Glutamatergic neuron (in vitro differentiated cells): ENCODE measurements at regions not wholly inside any gene's neighbourhood (a gene's known extent, or its start where the extent isn't known, plus 50 kb on each side); places are given as distances from the start of the nearest gene placed in this dataset.

ENCODE experiments used
- DNase-seq: peaks from one replicate; pipeline ENCODE4 v3.0.0; 2022
- H3K27ac Mint-ChIP-seq: one replicate; pipeline ENCODE4 v1.8.0; 2020; ENCODE audit warnings: mild to moderate bottlenecking, mixed read lengths, inconsistent platforms; ENCODE audit not compliant: unreplicated experiment
- H3K27me3 Mint-ChIP-seq: one replicate; pipeline ENCODE4 v1.8.0; 2020; ENCODE audit warnings: mild to moderate bottlenecking, moderate library complexity, mixed read lengths, inconsistent platforms; ENCODE audit not compliant: unreplicated experiment
- H3K36me3 Mint-ChIP-seq: one replicate; pipeline ENCODE4 v1.8.0; 2020; ENCODE audit warnings: mild to moderate bottlenecking, mixed read lengths, inconsistent platforms; ENCODE audit not compliant: unreplicated experiment
- H3K4me1 Mint-ChIP-seq: one replicate; pipeline ENCODE4 v1.8.0; 2020; ENCODE audit warnings: mild to moderate bottlenecking, low read depth, mixed read lengths, inconsistent platforms; ENCODE audit not compliant: unreplicated experiment
- H3K4me3 Mint-ChIP-seq: one replicate; pipeline ENCODE4 v1.8.0; 2020; ENCODE audit warnings: mild to moderate bottlenecking, mixed read lengths, inconsistent platforms; ENCODE audit not compliant: unreplicated experiment
- H3K9me3 Mint-ChIP-seq: one replicate; pipeline ENCODE4 v1.8.0; 2020; ENCODE audit warnings: mild to moderate bottlenecking, moderate library complexity, mixed read lengths, inconsistent platforms; ENCODE audit not compliant: unreplicated experiment
- CTCF ChIP-seq: fragments of 200-600 bp; sonication (generic); IDR thresholded peaks from one replicate; pipeline ENCODE4 v1.5.0; 2021; ENCODE audit not compliant: partially characterized antibody, unreplicated experiment

DNA sequence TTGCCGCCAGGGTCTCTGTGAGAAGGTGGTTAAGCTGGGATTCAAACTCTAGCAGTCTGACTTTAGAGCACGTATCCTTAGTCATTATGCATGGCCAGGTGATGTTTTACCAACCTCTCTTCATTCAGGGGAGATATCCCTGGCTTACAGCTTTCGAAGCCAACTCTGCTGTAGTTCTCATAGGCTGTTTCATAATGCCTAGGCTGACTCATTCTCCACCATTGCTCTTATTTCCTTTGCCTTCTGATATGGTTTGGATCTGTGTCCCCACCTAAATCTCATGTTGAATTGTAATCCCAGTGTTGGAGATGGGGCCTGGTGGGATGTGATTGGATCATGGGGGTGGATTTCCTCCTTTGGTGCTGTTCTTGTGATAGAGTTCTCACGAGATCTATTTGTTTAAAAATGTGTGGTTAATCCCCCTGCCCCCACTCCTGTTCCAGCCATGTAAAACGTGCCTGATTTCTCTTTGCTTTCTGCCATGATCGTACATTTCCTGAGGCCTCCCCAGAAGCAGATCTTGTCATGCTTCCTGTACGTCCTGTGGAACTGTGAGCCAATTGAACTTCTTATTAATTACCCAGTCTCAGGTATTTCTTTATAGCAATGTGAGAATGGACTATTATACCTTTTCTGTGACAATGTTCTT lies 94.6 kb upstream of the MAN1A1 start:
- Mint-ChIP-seq H3K4me3 (no peak overlapping the region), H3K9me3 (peaks cover 1% of the 10 kb centered on the region), H3K36me3 (peaks cover 4% of the 10 kb centered on the region), H3K4me1 (peaks cover 18% of the 10 kb centered on the region), H3K27me3 (no peaks in the 10 kb centered on the region), H3K27ac (no peak overlapping the region)
- no peak for DNase-seq
- TF ChIP-seq CTCF, result no peak

DNA sequence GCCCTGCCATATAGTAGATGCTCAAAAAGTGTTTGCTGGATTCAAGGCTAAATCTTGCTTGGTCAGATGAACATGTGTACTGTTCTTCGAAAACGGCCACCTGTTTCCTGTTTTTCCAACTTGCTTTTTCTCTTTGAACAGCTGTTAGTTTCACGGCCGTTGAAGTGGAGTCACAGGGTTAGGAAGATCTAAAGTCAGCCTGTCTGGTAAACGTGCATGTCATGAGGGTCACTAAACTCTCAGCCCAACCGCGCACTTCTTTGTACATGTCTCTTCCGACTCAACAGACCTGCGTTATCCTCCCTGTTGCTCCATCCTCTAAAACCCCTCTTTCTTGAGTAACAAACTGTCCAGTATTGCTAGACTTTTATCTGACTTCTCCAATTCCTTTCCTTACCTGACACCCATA lies 93.2 kb upstream of the MAN1A1 start:
- Mint-ChIP-seq H3K4me1 (peaks cover 15% of the 10 kb centered on the region), H3K9me3 (peaks cover 1% of the 10 kb centered on the region), H3K4me3 (no peak overlapping the region), H3K27me3 (no peaks in the 10 kb centered on the region), H3K27ac (no peak overlapping the region), H3K36me3 (peaks cover 4% of the 10 kb centered on the region)
- no peak for DNase-seq
- no peak for TF ChIP-seq CTCF

- Mint-ChIP-seq H3K4me3 (no peak overlapping the region), H3K9me3 (peaks cover 1% of the 10 kb centered on the region), H3K27me3 (no peaks in the 10 kb centered on the region), H3K36me3 (peaks cover 4% of the 10 kb centered on the region), H3K4me1 (peaks cover 8% of the 10 kb centered on the region), H3K27ac (no peak overlapping the region)
- DNase-seq, result no peak
- no peak for TF ChIP-seq CTCF
These were observed 91.4 kb upstream of the MAN1A1 start for GRCh38 chr6:119440953-119441352.

DNA sequence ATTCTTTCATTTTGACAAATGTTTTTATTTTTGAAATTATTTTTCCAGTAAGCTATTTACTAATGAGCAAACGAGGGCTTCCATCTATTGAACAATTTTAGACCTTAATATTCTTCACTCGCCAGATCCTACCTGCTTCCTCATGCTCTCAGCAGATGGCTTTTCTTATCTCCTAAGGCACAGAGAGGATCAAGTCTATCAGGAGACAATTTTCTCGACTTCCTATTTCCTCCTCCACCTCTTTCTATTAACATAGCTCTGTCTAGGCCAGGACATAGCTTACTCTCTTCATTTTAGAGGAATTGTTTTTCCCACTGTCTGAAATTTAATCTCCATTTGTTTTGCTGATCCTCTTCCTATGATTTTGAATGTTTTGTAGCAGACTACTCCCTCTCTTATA lies 87.0 kb upstream of the MAN1A1 start:
- no peak for DNase-seq
- Mint-ChIP-seq H3K36me3 (no peaks in the 10 kb centered on the region), H3K9me3 (peaks cover 3% of the 10 kb centered on the region), H3K27me3 (no peaks in the 10 kb centered on the region), H3K4me1 (peaks cover 12% of the 10 kb centered on the region), H3K27ac (no peak overlapping the region), H3K4me3 (no peak overlapping the region)
- TF ChIP-seq CTCF, result no peak

DNA sequence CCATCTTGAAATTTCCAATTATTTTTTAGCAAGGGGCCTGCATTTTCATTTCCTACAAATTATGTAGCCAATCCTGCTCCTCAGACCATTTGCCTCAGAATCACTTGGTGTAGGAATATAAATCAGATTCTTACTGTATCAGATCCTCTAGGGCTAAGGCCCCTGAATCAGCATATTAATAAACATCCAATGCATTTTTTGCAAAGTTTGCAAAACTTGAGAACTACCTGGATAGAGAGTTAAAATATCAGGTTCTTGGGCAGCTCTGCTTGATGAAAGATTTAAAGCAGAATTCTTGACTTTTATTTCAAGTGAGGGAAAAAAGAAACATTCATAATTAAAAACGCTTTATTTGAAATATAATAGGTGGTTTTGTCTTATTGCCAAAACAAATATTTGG lies 82.2 kb upstream of the MAN1A1 start:
- no peak for TF ChIP-seq CTCF

More for the DNA sequence above, 82.2 kb upstream of the MAN1A1 start:
- H3K27ac Mint-ChIP-seq, result no peak overlapping the region
- no peaks in the 10 kb centered on the region for H3K36me3 Mint-ChIP-seq
- peaks cover 3% of the 10 kb centered on the region for H3K9me3 Mint-ChIP-seq
- peaks cover 21% of the 10 kb centered on the region for H3K4me1 Mint-ChIP-seq
- no peak overlapping the region for H3K4me3 Mint-ChIP-seq
- no peak for DNase-seq
- H3K27me3 Mint-ChIP-seq, result no peaks in the 10 kb centered on the region
